SIG-M5 (cell line): ENCODE measurements at regions not wholly inside any gene's neighbourhood (a gene's known extent, or its start where the extent isn't known, plus 50 kb on each side); places are given as distances from the start of the nearest gene placed in this dataset.

Source experiments
- DNase-seq: peaks from one replicate; lab custom pipeline; 2025; lab: John Stamatoyannopoulos, UW

- no peak for DNase-seq
Measured at GRCh38 chr17:14886200-14886739, 378.9 kb downstream of the PMP22 start.

- no peak for DNase-seq
Measured at GRCh38 chr17:14882131-14882530, 383.0 kb downstream of the PMP22 start.

GRCh38 chr17:14875557-14876412 lies 389.3 kb downstream of the PMP22 start:
- no peak for DNase-seq

GRCh38 chr17:14873996-14874395 lies 391.1 kb downstream of the PMP22 start:
- DNase-seq: no peak

GRCh38 chr17:14873540-14873939 lies 391.6 kb downstream of the PMP22 start:
- no peak for DNase-seq

- no peak for DNase-seq
Measured at GRCh38 chr17:14871921-14872320, 393.2 kb downstream of the PMP22 start.

GRCh38 chr17:14866266-14866665 lies 398.9 kb downstream of the PMP22 start:
- no peak for DNase-seq

GRCh38 chr17:14864127-14864526 lies 401.0 kb downstream of the PMP22 start:
- no peak for DNase-seq

- no peak for DNase-seq
Measured at GRCh38 chr17:14859542-14859941, 405.6 kb downstream of the PMP22 start.

GRCh38 chr17:14856176-14856575 lies 408.9 kb downstream of the PMP22 start:
- no peak for DNase-seq

- no peak for DNase-seq
Measured at GRCh38 chr17:14854691-14855090, 410.4 kb downstream of the PMP22 start.

GRCh38 chr17:14845591-14846281 lies 419.4 kb downstream of the PMP22 start:
- DNase-seq: no peak

- DNase-seq: no peak
Measured at GRCh38 chr17:14843086-14843795, 421.9 kb downstream of the PMP22 start.

- no peak for DNase-seq
Measured at GRCh38 chr17:14840616-14841231, 424.4 kb downstream of the PMP22 start.

GRCh38 chr17:14838567-14838966 lies 426.6 kb downstream of the PMP22 start:
- DNase-seq: no peak

- no peak for DNase-seq
Measured at GRCh38 chr17:14833201-14833785, 431.8 kb downstream of the PMP22 start.

- DNase-seq: no peak
Measured at GRCh38 chr17:14831491-14831890, 433.6 kb downstream of the PMP22 start.

GRCh38 chr17:14827396-14827919 lies 437.7 kb downstream of the PMP22 start:
- DNase-seq: no peak

GRCh38 chr17:14826358-14826757 lies 438.8 kb downstream of the PMP22 start:
- DNase-seq: no peak

GRCh38 chr17:14818469-14818868 lies 446.7 kb downstream of the PMP22 start:
- no peak for DNase-seq

- DNase-seq: no peak
Measured at GRCh38 chr17:14815079-14815478, 450.0 kb downstream of the PMP22 start.
